ENCODE measurements at regions not wholly inside any gene's neighbourhood (a gene's known extent, or its start where the extent isn't known, plus 50 kb on each side); places are given as distances from the start of the nearest gene placed in this dataset.

- H3K4me1 ChIP-seq = no peaks in the 10 kb centered on the region
- H3K4me3 ChIP-seq = no peak overlapping the region
- no peaks in the 10 kb centered on the region for H3K36me3 ChIP-seq
- DNase-seq (ENCODE audit: low spot score in 2 of 2) = no peak
- H3K9me3 ChIP-seq = no peaks in the 10 kb centered on the region
- WGBS, 2 donors = 56 to 75% methylated on average over 4 of the region's 4 CpGs
- TF ChIP-seq POLR2A (IDR thresholded peaks at IDR 0.05) (no peak), EP300 (IDR thresholded peaks at IDR 0.05) (peak; percentile 33 to 82), CTCF (IDR thresholded peaks at IDR 0.05) (no peak)
- no peaks in the 10 kb centered on the region for H3K27me3 ChIP-seq
- no peak overlapping the region for H3K27ac ChIP-seq
Measured at GRCh38 chr10:124306922-124307371, 111.8 kb downstream of the OAT start.

- no peaks in the 10 kb centered on the region for H3K9me3 ChIP-seq
- DNase-seq (ENCODE audit: low spot score in 2 of 2) = no peak
- no peaks in the 10 kb centered on the region for H3K4me1 ChIP-seq
- H3K27me3 ChIP-seq = no peaks in the 10 kb centered on the region
- no peak for TF ChIP-seq EP300 (IDR thresholded peaks at IDR 0.05)
- H3K36me3 ChIP-seq = no peaks in the 10 kb centered on the region
- H3K27ac ChIP-seq = no peak overlapping the region
- H3K4me3 ChIP-seq = no peak overlapping the region
- WGBS, 2 donors = 82 to 86% methylated on average over 1 of the region's 1 CpG
Measured at GRCh38 chr10:124306520-124306919, 112.2 kb downstream of the OAT start.

- H3K27me3 ChIP-seq = no peaks in the 10 kb centered on the region
- H3K36me3 ChIP-seq = no peaks in the 10 kb centered on the region
- TF ChIP-seq CTCF (IDR thresholded peaks at IDR 0.05) (no peak), EP300 (IDR thresholded peaks at IDR 0.05) (no peak), POLR2A (IDR thresholded peaks at IDR 0.05) (no peak)
- DNase-seq (ENCODE audit: low spot score in 2 of 2) = no peak
- peaks cover 0 to 2% (median 0%) of the 10 kb centered on the region in 4 donors for H3K9me3 ChIP-seq
- H3K4me1 ChIP-seq = no peaks in the 10 kb centered on the region
- no peak overlapping the region for H3K27ac ChIP-seq
- H3K4me3 ChIP-seq = no peak overlapping the region
- WGBS, 2 donors = 88 to 91% methylated on average over 1 of the region's 1 CpG
Measured at GRCh38 chr10:124305984-124306383, 112.7 kb downstream of the OAT start.

GRCh38 chr10:124305131-124305530 lies 113.6 kb downstream of the OAT start:
- no peak for DNase-seq (ENCODE audit: low spot score in 2 of 2)
- Histone ChIP-seq H3K36me3 (no peaks in the 10 kb centered on the region), H3K9me3 (peaks cover 0 to 7% (median 0%) of the 10 kb centered on the region in 4 donors), H3K4me3 (no peak overlapping the region), H3K4me1 (no peaks in the 10 kb centered on the region), H3K27ac (no peak overlapping the region), H3K27me3 (no peaks in the 10 kb centered on the region)
- 80 to 84% methylated on average over 3 of the region's 3 CpGs for WGBS, 2 donors
- TF ChIP-seq EP300 (IDR thresholded peaks at IDR 0.05) (no peak), POLR2A (IDR thresholded peaks at IDR 0.05) (no peak), CTCF (IDR thresholded peaks at IDR 0.05) (no peak)

GRCh38 chr10:124303662-124304418 lies 114.9 kb downstream of the OAT start:
- H3K27me3 ChIP-seq = no peaks in the 10 kb centered on the region
- H3K9me3 ChIP-seq = peaks cover 0 to 7% (median 0%) of the 10 kb centered on the region in 4 donors
- TF ChIP-seq EP300 (IDR thresholded peaks at IDR 0.05) (no peak), POLR2A (IDR thresholded peaks at IDR 0.05) (no peak), CTCF (IDR thresholded peaks at IDR 0.05) (no peak)
- 86 to 93% methylated on average over 5 to 6 of the region's 6 CpGs for WGBS, 2 donors
- DNase-seq (ENCODE audit: low spot score in 2 of 2) = no peak
- no peak overlapping the region for H3K27ac ChIP-seq
- no peaks in the 10 kb centered on the region for H3K36me3 ChIP-seq
- no peaks in the 10 kb centered on the region for H3K4me1 ChIP-seq
- no peak overlapping the region for H3K4me3 ChIP-seq
